Motor neuron (in vitro differentiated cells): ENCODE measurements at regions not wholly inside any gene's neighbourhood (a gene's known extent, or its start where the extent isn't known, plus 50 kb on each side); places are given as distances from the start of the nearest gene placed in this dataset.
"Not testable (repeated sequence)": the region's sequence is repeated elsewhere in the genome, so short reads cannot be mapped to it uniquely, and the experiment has no call there.

Experiments
- ATAC-seq, 8 experiments: fragments of 200-7000 bp; cut with Tn5 transposase; replicated peaks in 6 of 8; 2 replicates each; pipeline ENCODE4 v1.8.0; 2021; ENCODE audit warnings: mild to moderate bottlenecking in 8 of 8, moderate library complexity in 8 of 8
- H3K27ac ChIP-seq, 2 donors: fragments of 250-450 bp; sonication (Bioruptor Pico); 2 replicates each; pipeline ENCODE4 v1.9.0; 2021; ENCODE audit warnings: antibody characterized with exemption in 2 of 2, mild to moderate bottlenecking in 2 of 2, moderate library complexity in 1 of 2
- H3K4me1 ChIP-seq, 2 donors: fragments of 250-450 bp; sonication (Bioruptor Pico); replicated peaks in 1 of 2; 2 replicates each; pipeline ENCODE4 v1.6.1; 2021; ENCODE audit warnings: antibody characterized with exemption in 2 of 2, mild to moderate bottlenecking in 2 of 2, moderate library complexity in 1 of 2
- H3K4me3 ChIP-seq, 5 donors: fragments of 250-450 bp; sonication (Bioruptor Pico); 2 replicates each; pipeline ENCODE4 v1.9.0; 2021; ENCODE audit warnings: antibody characterized with exemption in 5 of 5, mild to moderate bottlenecking in 5 of 5, moderate library complexity in 4 of 5
- WGBS, 10 experiments: fragments of 450-650 bp; shearing (Covaris generic); methylation state at CpG; one replicate each; pipeline ENCODE4 v1.0.0; 2022; 5-methylcytosine and 5-hydroxymethylcytosine counted together
- in situ Hi-C, 9 experiments: fragments of 400-800 bp; cut with MboI; loops; one replicate each; pipeline ENCODE4 v1.15.0; 2021; ENCODE audit warnings: low sequenced_read_pairs in 9 of 9, low pct_unique_long_range_greater_than_20kb in 2 of 9; ENCODE audit not compliant: unreplicated experiment in 9 of 9

GRCh38 chrX:79026742-79027141 lies 81.6 kb downstream of the P2RY10 start:
- ATAC-seq, H3K27ac ChIP-seq, in situ Hi-C loops, H3K4me3 ChIP-seq, H3K4me1 ChIP-seq: not testable (repeated sequence)
- 50% methylated on average over 1 of the region's 2 CpGs; no CpG with 5 or more reads in 9 of the 10 experiments for WGBS, 10 experiments

GRCh38 chrX:79035421-79035820 lies 90.2 kb downstream of the P2RY10 start:
- in situ Hi-C loops, result no loop called here
- Histone ChIP-seq H3K27ac (no peak overlapping the region), H3K4me3 (no peak overlapping the region), H3K4me1 (no peaks in the 10 kb centered on the region)
- ATAC-seq, result no peak
- 0 to 33% methylated on average over 1 of the region's 1 CpG; no CpG with 5 or more reads in 8 of the 10 experiments for WGBS, 10 experiments

DNA sequence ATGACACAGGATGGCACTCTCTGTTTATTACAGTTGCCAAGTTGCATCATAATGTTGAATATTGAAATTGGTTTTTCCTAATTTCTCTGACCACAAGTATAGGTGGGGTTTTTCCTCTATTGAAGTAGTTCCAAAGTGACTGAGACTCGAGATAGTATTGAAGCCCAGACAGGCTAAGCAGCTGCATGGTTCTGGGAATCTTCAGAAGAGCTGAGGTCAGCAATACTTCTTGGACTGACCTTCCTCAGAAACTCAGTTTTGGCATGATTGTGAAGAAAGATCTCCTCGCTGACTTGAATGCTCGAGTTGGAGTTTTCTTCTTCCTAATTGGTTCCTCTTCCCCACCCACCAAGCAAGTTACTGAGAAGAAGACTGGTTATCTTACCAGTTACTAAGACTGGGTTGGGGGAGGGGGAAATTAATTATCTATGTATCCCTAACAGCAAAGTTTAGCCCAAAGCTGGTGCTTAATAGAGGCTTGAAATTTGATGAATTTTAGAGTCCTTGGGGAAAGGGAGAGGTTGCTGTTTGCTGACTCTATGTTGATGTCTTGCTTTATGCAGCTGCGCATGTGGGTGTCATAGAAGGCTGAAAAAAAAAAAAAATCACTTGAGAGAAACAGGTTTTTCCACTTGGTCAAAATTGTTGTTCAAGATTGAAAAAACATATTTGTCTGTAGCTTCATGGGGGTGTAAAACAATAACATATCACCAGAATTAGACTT lies 91.1 kb downstream of the P2RY10 start:
- Histone ChIP-seq H3K4me1 (no peaks in the 10 kb centered on the region), H3K4me3 (no peak overlapping the region), H3K27ac (no peak overlapping the region)
- in situ Hi-C loops, result no loop called here
- WGBS, 10 experiments, result 36 to 68% (median 67%) methylated on average over 2 to 3 of the region's 4 CpGs; no CpG with 5 or more reads in 7 of the 10 experiments
- ATAC-seq, result peak in 3 of 8 experiments; percentile 71 to 95 (median 72)

DNA sequence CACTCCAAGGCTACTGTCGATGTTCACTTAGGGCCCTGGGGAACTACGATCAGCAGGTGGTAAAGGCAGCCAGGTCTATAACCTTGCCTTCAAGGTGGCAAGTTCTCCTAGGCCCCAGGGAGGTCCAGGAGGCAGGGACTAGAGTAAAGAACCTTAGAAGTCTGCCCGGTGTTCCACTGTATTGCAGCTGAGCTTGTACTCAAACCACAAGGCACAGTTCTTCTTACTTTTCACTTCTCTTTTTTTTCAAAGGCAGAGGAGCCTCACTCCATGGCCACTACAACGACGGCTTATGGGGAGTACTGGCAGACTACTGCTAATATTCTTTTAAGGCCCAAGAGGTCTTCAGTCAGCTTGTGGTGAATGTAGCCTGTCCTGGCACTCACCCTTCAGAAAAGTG lies 78.8 kb upstream of the GPR174 start:
- ATAC-seq, result no peak
- Histone ChIP-seq H3K4me1 (no peaks in the 10 kb centered on the region), H3K4me3 (no peak overlapping the region), H3K27ac (no peak overlapping the region)
- in situ Hi-C loops, result no loop called here
- WGBS, 10 experiments, result 0 to 87% (median 28%) methylated on average over 1 to 3 of the region's 5 CpGs; no CpG with 5 or more reads in 6 of the 10 experiments

DNA sequence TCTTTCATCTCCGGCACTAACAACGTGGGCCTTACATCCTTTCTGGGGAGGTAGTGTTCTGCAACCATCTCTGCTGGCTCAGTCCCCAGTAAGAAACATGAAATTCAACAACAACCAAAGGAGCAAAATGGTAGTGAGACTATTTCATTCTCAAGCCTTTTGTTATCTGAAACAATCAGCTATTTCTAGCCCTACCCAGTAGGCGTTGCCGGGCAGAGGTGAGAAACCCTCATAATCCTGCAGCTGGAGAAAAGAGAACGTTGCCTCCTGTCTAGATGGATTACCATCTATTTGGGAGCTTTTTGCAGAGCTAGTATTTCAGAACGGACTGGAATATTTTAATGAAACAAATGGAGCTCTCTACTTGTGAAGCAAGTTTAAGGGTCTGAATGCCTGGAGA lies 66.4 kb upstream of the GPR174 start:
- 42 to 83% (median 62%) methylated on average over 1 to 5 of the region's 6 CpGs; no CpG with 5 or more reads in 6 of the 10 experiments for WGBS, 10 experiments
- Histone ChIP-seq H3K27ac (no peak overlapping the region), H3K4me1 (no peaks in the 10 kb centered on the region), H3K4me3 (no peak overlapping the region)
- no peak for ATAC-seq
- in situ Hi-C loops, result loop anchor here in 1 of 9 experiments (25.0 kb wide), 1 partner anchor 516 kb away; no protein-coding TSS in a partner anchor

DNA sequence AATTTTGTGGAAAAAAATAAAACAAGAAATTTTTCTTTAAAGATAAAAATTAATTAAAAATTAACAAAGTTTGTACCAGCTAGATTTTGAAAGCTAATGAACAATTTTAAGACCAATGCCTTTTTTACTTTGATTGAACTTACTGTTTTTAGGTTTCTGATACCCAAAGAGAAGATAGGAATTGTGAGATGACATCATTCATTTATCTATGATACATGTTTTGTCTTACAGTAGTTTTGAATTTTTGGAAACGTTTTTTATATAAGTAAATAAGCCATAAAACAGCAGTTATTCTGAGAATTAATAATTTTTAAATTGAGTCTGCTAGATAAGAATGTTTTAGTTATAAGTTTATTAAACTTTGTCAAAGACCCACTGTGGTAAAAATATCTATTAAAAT lies 65.0 kb upstream of the GPR174 start:
- 0 to 86% (median 15%) methylated on average over 1 of the region's 1 CpG; no CpG with 5 or more reads in 2 of the 10 experiments for WGBS, 10 experiments
- no peak for ATAC-seq
- Histone ChIP-seq H3K4me3 (no peak overlapping the region), H3K4me1 (no peaks in the 10 kb centered on the region), H3K27ac (no peak overlapping the region)
- in situ Hi-C loops, result loop anchor here in 1 of 9 experiments (25.0 kb wide), 1 partner anchor 517 kb away; no protein-coding TSS in a partner anchor

DNA sequence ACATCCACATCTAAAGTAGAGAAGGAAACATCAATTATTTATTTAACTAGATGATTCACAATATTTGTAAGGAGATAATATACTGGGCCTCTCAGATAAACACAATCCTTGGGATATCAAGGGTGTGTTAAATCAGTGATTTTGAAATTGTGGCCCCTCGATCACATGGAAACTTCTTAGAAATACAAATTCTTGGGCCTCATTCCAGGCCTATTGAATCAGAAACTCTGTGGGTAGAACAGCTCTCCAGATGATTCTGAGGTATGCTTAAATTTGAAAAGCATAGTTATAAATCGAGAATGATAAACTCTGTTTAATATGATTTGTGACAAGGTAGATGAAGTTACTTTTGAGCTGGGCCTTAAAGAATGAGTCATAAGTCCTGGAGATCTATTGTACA lies 64.3 kb upstream of the GPR174 start:
- Histone ChIP-seq H3K4me3 (no peak overlapping the region), H3K4me1 (no peaks in the 10 kb centered on the region), H3K27ac (no peak overlapping the region)
- in situ Hi-C loops, result loop anchor here in 1 of 9 experiments (25.0 kb wide), 1 partner anchor 518 kb away; no protein-coding TSS in a partner anchor
- WGBS, 10 experiments, result 19 to 86% (median 69%) methylated on average over 1 to 2 of the region's 2 CpGs; no CpG with 5 or more reads in 5 of the 10 experiments
- no peak for ATAC-seq

GRCh38 chrX:79081895-79082512 lies 62.5 kb upstream of the GPR174 start:
- H3K4me3 ChIP-seq, result no peak overlapping the region
- ATAC-seq, result peak in 3 of 8 experiments; percentile 39 to 69 (median 47)
- in situ Hi-C loops, result loop anchor here in 1 of 9 experiments (25.0 kb wide), 1 partner anchor 520 kb away; no protein-coding TSS in a partner anchor
- H3K27ac ChIP-seq, result no peak overlapping the region
- 0 to 100% (median 6%) methylated on average over 1 to 5 of the region's 6 CpGs; no CpG with 5 or more reads in 3 of the 10 experiments for whole genome bisulfite sequencing, 10 experiments
- no peaks in the 10 kb centered on the region for H3K4me1 ChIP-seq

GRCh38 chrX:79082899-79083298 lies 61.6 kb upstream of the GPR174 start:
- Histone ChIP-seq H3K27ac (no peak overlapping the region), H3K4me3 (no peak overlapping the region), H3K4me1 (no peaks in the 10 kb centered on the region)
- no peak for ATAC-seq
- WGBS, 10 experiments, result 4 to 40% (median 20%) methylated on average over 1 to 3 of the region's 3 CpGs; no CpG with 5 or more reads in 3 of the 10 experiments
- in situ Hi-C loops, result loop anchor here in 1 of 9 experiments (25.0 kb wide), 1 partner anchor 521 kb away; no protein-coding TSS in a partner anchor

DNA sequence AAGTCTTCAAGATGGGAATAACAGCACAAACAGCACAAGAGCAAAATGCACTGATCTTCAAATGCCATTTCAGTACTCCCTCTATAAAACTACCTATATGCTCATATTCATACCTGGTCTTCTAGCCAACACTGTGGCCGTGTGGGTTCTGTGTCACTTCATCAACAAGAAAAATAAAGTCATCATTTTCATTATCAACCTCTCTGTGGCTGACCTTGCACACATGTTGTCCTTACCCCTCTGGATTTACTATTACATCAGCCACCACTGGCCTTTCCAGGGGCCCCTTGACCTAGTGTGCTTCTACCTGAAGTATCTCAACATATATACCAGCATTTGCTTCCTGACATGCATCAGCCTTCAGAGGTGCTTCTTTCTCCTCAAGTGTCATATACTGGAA lies 59.6 kb upstream of the GPR174 start:
- H3K27ac ChIP-seq, result no peak overlapping the region
- no peak for ATAC-seq
- H3K4me1 ChIP-seq, result no peaks in the 10 kb centered on the region
- no peak overlapping the region for H3K4me3 ChIP-seq
- 0 to 38% methylated on average over 1 of the region's 1 CpG; no CpG with 5 or more reads in 8 of the 10 experiments for WGBS, 10 experiments
- in situ Hi-C loops, result loop anchor here in 1 of 9 experiments (25.0 kb wide), 1 partner anchor 523 kb away; no protein-coding TSS in a partner anchor

GRCh38 chrX:79089896-79090584 lies 54.4 kb upstream of the GPR174 start:
- no peak overlapping the region for H3K4me3 ChIP-seq
- ATAC-seq, result no peak
- in situ Hi-C loops, result loop anchor here in 1 of 9 experiments (25.0 kb wide), 1 partner anchor 528 kb away; no protein-coding TSS in a partner anchor
- H3K27ac ChIP-seq, result no peak overlapping the region
- H3K4me1 ChIP-seq, result no peaks in the 10 kb centered on the region

GRCh38 chrX:79094075-79094832 lies 50.2 kb upstream of the GPR174 start:
- Histone ChIP-seq H3K4me1 (no peaks in the 10 kb centered on the region), H3K4me3 (no peak overlapping the region), H3K27ac (no peak overlapping the region)
- ATAC-seq, result no peak
- in situ Hi-C loops, result loop anchor here in 1 of 9 experiments (25.0 kb wide), 1 partner anchor 532 kb away; no protein-coding TSS in a partner anchor
- WGBS, 10 experiments, result 0 to 100% (median 37%) methylated on average over 1 to 4 of the region's 4 CpGs; no CpG with 5 or more reads in 4 of the 10 experiments
